ENCODE measurements at regions not wholly inside any gene's neighbourhood (a gene's known extent, or its start where the extent isn't known, plus 50 kb on each side); places are given as distances from the start of the nearest gene placed in this dataset.

- DNase-seq, result no peak
Measured at GRCh38 chrX:26347171-26347570, 131.2 kb downstream of the MAGEB5 start.

- no peak for DNase-seq
Measured at GRCh38 chrX:26334232-26334631, 118.3 kb downstream of the MAGEB5 start.

- no peak for DNase-seq
Measured at GRCh38 chrX:26328608-26329319, 112.8 kb downstream of the MAGEB5 start.

- DNase-seq, result no peak
Measured at GRCh38 chrX:26309262-26309661, 93.3 kb downstream of the MAGEB5 start.

GRCh38 chrX:26295425-26295824 is 79.5 kb downstream of the MAGEB5 start:
- no peak for DNase-seq

GRCh38 chrX:26286836-26287235 is 70.9 kb downstream of the MAGEB5 start:
- DNase-seq, result no peak
